SK-N-SH (cell line): ENCODE measurements at regions not wholly inside any gene's neighbourhood (a gene's known extent, or its start where the extent isn't known, plus 50 kb on each side); places are given as distances from the start of the nearest gene placed in this dataset.

Experiments
- CTCF ChIA-PET: fragments of 300-600, 350-600 bp; formaldehyde crosslinking; extraction: SDS; loops from one replicate; lab custom pipeline; 2021; lab: Yijun Ruan, JAX
- POLR2A ChIA-PET: fragments of 350-600 bp; sonication (Branson Sonifier 250); formaldehyde crosslinking; extraction: SDS; loops from one replicate; lab custom pipeline; 2020; ENCODE audit warnings: antibody characterized with exemption, inconsistent platforms; lab: Yijun Ruan, JAX
- DNase-seq: peaks from one replicate; pipeline ENCODE4 v3.0.0; 2012
- H2AFZ ChIP-seq: fragments of 200-600 bp; sonication (generic); 2 replicates; pipeline ENCODE4 v1.8.1; 2016; ENCODE audit warnings: antibody characterized with exemption, mild to moderate bottlenecking, low read depth
- H3F3A ChIP-seq: fragments of 200-600 bp; sonication (generic); replicated peaks from 2 replicates; pipeline ENCODE3; 2016; ENCODE audit warnings: antibody characterized with exemption, mild to moderate bottlenecking; ENCODE audit not compliant: insufficient read depth
- H3K27ac ChIP-seq, 2 experiments: fragments of 200-500 bp in 1 of 2; fragments of 200-600 bp in 1 of 2; sonication (Bioruptor generic) in 1 of 2; sonication (generic), shearing (Covaris generic) in 1 of 2; 2 replicates each; pipeline versions ENCODE4 v1.5.1 to v1.6.1; 2014 to 2016; ENCODE audit warnings: low read depth in 2 of 2, inconsistent platforms in 1 of 2, low read length in 1 of 2, mild to moderate bottlenecking in 1 of 2, mixed read lengths in 1 of 2
- H3K27me3 ChIP-seq: fragments of 200-600 bp; sonication (generic), shearing (Covaris generic); 2 replicates; pipeline ENCODE4 v1.6.1; 2016; ENCODE audit warnings: mixed run types; ENCODE audit not compliant: insufficient read depth
- H3K36me3 ChIP-seq, 2 experiments: fragments of 200-500 bp in 1 of 2; fragments of 200-600 bp in 1 of 2; sonication (Bioruptor generic) in 1 of 2; sonication (generic) in 1 of 2; replicated peaks in 1 of 2; 2 replicates each; pipeline versions ENCODE3 to v1.5.1; 2014 to 2016; ENCODE audit warnings: low read length in 1 of 2, mild to moderate bottlenecking in 1 of 2; ENCODE audit not compliant: insufficient read depth in 2 of 2, control insufficient read depth in 1 of 2
- H3K4me1 ChIP-seq, 2 experiments: fragments of 200-500 bp in 1 of 2; fragments of 200-600 bp in 1 of 2; sonication (Bioruptor generic) in 1 of 2; sonication (generic), shearing (Covaris generic) in 1 of 2; 2 replicates each; pipeline versions ENCODE4 v1.5.1 to v1.6.1; 2014 to 2016; ENCODE audit warnings: low read depth in 1 of 2, low read length in 1 of 2, mixed run types in 1 of 2; ENCODE audit not compliant: insufficient read depth in 2 of 2, control insufficient read depth in 1 of 2
- H3K4me2 ChIP-seq: fragments of 200-600 bp; sonication (generic), shearing (Covaris generic); 2 replicates; pipeline ENCODE4 v1.6.1; 2017; ENCODE audit warnings: mixed run types
- H3K4me3 ChIP-seq, 2 experiments: fragments of 200-500 bp in 1 of 2; fragments of 200-600 bp in 1 of 2; sonication (Bioruptor generic) in 1 of 2; sonication (generic), shearing (Covaris generic) in 1 of 2; 2 replicates each; pipeline versions ENCODE4 v1.5.1 to v1.8.1; 2014 to 2016; ENCODE audit warnings: low read depth in 2 of 2, inconsistent platforms in 1 of 2, low read length in 1 of 2, mild to moderate bottlenecking in 1 of 2, mixed read lengths in 1 of 2, moderate library complexity in 1 of 2
- H3K79me2 ChIP-seq: fragments of 200-600 bp; sonication (generic); 2 replicates; pipeline ENCODE4 v1.8.1; 2017; ENCODE audit warnings: mild to moderate bottlenecking; ENCODE audit not compliant: insufficient read depth
- H3K9ac ChIP-seq: fragments of 200-600 bp; sonication (generic); 2 replicates; pipeline ENCODE4 v1.6.1; 2017; ENCODE audit warnings: mixed run types
- H3K9me2 ChIP-seq: fragments of 200-600 bp; sonication (generic); 2 replicates; pipeline ENCODE4 v1.6.1; 2017; ENCODE audit warnings: mixed run types
- H3K9me3 ChIP-seq: fragments of 200-600 bp; sonication (generic); 2 replicates; pipeline ENCODE4 v1.6.1; 2017; ENCODE audit warnings: mixed run types, mild to moderate bottlenecking, moderate library complexity
- H4K20me1 ChIP-seq: fragments of 200-600 bp; sonication (generic); 2 replicates; pipeline ENCODE4 v1.6.1; 2017; ENCODE audit warnings: mild to moderate bottlenecking, mixed run types; ENCODE audit not compliant: insufficient read depth
- CHD2 ChIP-seq: fragments of 150-350 bp; IDR thresholded peaks from 2 replicates; pipeline ENCODE4 v1.6.1; 2018; ENCODE audit warnings: low read length; ENCODE audit not compliant: partially characterized antibody
- ELF1 ChIP-seq: IDR thresholded peaks from 2 replicates; pipeline ENCODE4 v1.4.0; 2012
- EP300 ChIP-seq, 2 experiments: IDR thresholded peaks; 2 replicates each; pipeline versions ENCODE4 v1.4.0 to v1.6.1; 2012; ENCODE audit warnings: borderline replicate concordance in 1 of 2, low read depth in 1 of 2, low read length in 1 of 2
- FOSL2 ChIP-seq: IDR thresholded peaks from 2 replicates; pipeline ENCODE4 v1.4.0; 2012; ENCODE audit warnings: low read depth, mild to moderate bottlenecking, moderate library complexity, borderline replicate concordance
- FOXJ3 ChIP-seq: sonication (generic); formaldehyde crosslinking; IDR thresholded peaks from 2 replicates; pipeline ENCODE4 v1.5.1; 2020; ENCODE audit warnings: mild to moderate bottlenecking, missing genetic modification reagents
- GABPA ChIP-seq: IDR thresholded peaks from 2 replicates; pipeline ENCODE4 v1.4.0; 2012; ENCODE audit warnings: low read depth, mild to moderate bottlenecking
- GATA2 ChIP-seq: sonication (generic); formaldehyde crosslinking; IDR thresholded peaks from 2 replicates; pipeline ENCODE4 v1.5.0; 2020; ENCODE audit warnings: mild to moderate bottlenecking, missing genetic modification reagents
- JUND ChIP-seq: IDR thresholded peaks from 2 replicates; pipeline ENCODE4 v1.4.0; 2012
- MEF2A ChIP-seq: IDR thresholded peaks from 2 replicates; pipeline ENCODE4 v1.4.0; 2012; ENCODE audit warnings: low read depth, borderline replicate concordance
- NRF1 ChIP-seq: IDR thresholded peaks from 2 replicates; pipeline ENCODE4 v1.6.1; 2012; ENCODE audit warnings: low read depth, mild to moderate bottlenecking, low read length
- POLR2AphosphoS5 ChIP-seq: IDR thresholded peaks from 2 replicates; pipeline ENCODE4 v1.6.1; 2012; ENCODE audit warnings: low read depth, low read length
- RCOR1 ChIP-seq: fragments of 150-350 bp; IDR thresholded peaks from 2 replicates; pipeline ENCODE4 v1.6.1; 2017; ENCODE audit warnings: antibody characterized with exemption, low read length
- RXRA ChIP-seq: IDR thresholded peaks from 2 replicates; pipeline ENCODE4 v1.4.0; 2012; ENCODE audit warnings: low read depth, mild to moderate bottlenecking, borderline replicate concordance
- SIN3A ChIP-seq: IDR thresholded peaks from 2 replicates; pipeline ENCODE4 v1.6.1; 2012; ENCODE audit warnings: low read depth, mild to moderate bottlenecking, low read length, moderate library complexity, borderline replicate concordance
- TCF12 ChIP-seq: IDR thresholded peaks from 2 replicates; pipeline ENCODE4 v1.4.0; 2012
- YY1 ChIP-seq: IDR thresholded peaks from 2 replicates; pipeline ENCODE4 v1.4.0; 2012; ENCODE audit warnings: low read depth, mild to moderate bottlenecking
- WGBS: methylation state at CpG from one replicate; pipeline ENCODE4 v1.1.6; 2017; ENCODE audit warnings: low lambda C conversion rate; 5-methylcytosine and 5-hydroxymethylcytosine counted together
- TF ChIP-seq, protein P1 (sequence below): IDR thresholded peaks from 2 replicates; pipeline ENCODE4; 2012
- TF ChIP-seq, protein P2 (sequence below): fragments of 150-350 bp; IDR thresholded peaks from 2 replicates; pipeline ENCODE4 v1.6.1; 2016; ENCODE audit warnings: mild to moderate bottlenecking, low read depth, low read length

DNA sequence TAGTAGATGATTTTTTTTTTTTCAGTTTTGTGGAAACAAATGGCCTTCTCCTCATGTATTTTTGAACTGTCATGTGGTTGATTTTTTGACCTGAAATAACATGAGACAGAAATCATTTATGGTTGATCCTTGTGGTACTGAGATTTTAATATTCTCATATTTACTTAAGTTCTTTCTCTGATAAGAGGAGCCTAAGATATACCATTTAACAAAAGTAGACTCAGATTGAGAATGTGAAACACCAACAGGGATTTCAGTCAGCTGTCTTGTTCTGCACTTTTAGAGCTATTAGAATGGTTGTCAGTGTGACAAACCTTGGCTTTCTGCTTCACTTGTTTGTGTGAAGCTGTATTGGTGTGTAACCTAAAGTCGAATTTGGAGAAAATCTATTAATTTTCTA is 575.7 kb downstream of the SPOCK3 start:
- Histone ChIP-seq H3K9ac (no peak overlapping the region), H3K9me3 (no peaks in the 10 kb centered on the region; the same call in 1 of the 2 replicates), H3K4me3 (no peak overlapping the region), H3K9me2 (no peaks in the 10 kb centered on the region), H3K27me3 (no peaks in the 10 kb centered on the region), H2AFZ (no peak overlapping the region), H3K27ac (no peak overlapping the region), H3K79me2 (no peaks in the 10 kb centered on the region), H3K4me2 (no peak overlapping the region), H3K36me3 (no peaks in the 10 kb centered on the region), H4K20me1 (no peaks in the 10 kb centered on the region), H3F3A (no peaks in the 10 kb centered on the region), H3K4me1 (no peaks in the 10 kb centered on the region)
- POLR2A ChIA-PET = no interaction called here
- CTCF ChIA-PET = no interaction called here
- DNase-seq = no peak
- WGBS = 3% methylated on average over 1 of the region's 1 CpG
- TF ChIP-seq, protein P1, sequence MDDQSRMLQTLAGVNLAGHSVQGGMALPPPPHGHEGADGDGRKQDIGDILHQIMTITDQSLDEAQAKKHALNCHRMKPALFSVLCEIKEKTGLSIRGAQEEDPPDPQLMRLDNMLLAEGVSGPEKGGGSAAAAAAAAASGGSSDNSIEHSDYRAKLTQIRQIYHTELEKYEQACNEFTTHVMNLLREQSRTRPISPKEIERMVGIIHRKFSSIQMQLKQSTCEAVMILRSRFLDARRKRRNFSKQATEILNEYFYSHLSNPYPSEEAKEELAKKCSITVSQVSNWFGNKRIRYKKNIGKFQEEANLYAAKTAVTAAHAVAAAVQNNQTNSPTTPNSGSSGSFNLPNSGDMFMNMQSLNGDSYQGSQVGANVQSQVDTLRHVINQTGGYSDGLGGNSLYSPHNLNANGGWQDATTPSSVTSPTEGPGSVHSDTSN = no peak

DNA sequence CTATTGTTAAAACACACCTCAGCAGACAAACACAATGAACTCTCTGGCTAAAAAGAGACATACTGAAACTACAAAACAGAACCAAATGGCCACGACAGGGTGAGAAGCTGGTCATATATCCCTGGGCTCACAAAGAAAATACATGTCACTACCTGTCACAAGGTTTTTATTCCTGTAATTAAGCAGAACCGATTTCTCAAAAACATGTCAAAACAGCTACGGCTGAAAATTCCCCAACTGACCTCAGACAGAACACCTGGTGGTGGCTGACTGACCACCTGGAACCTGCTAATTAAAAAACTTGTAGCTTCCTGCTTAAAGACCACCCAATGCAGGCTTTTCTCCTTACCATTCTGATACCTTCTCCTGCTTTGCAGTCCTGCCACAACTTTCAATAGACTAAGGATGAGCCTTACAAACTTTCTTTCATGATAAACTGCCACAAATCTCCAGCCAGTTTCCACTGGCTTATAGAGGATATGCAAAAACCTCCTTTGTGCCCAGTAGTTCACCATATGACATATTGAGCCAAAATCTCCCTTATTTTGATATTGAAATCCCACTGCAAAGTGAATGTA is 571.9 kb downstream of the SPOCK3 start:
- H2AFZ ChIP-seq = no peak overlapping the region
- no peak overlapping the region for H3K4me3 ChIP-seq
- TF ChIP-seq GATA2 (CRISPR knock-in tag) (no peak), GABPA (no peak), NRF1 (no peak), SIN3A (no peak), EP300 (IDR thresholded peaks at IDR 0.05; ENCODE audit: borderline replicate concordance in 1 of 2, low read depth in 1 of 2, low read length in 1 of 2) (no peak)
- TF ChIP-seq, protein P1 = no peak
- TF ChIP-seq, protein P2, sequence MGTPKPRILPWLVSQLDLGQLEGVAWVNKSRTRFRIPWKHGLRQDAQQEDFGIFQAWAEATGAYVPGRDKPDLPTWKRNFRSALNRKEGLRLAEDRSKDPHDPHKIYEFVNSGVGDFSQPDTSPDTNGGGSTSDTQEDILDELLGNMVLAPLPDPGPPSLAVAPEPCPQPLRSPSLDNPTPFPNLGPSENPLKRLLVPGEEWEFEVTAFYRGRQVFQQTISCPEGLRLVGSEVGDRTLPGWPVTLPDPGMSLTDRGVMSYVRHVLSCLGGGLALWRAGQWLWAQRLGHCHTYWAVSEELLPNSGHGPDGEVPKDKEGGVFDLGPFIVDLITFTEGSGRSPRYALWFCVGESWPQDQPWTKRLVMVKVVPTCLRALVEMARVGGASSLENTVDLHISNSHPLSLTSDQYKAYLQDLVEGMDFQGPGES = no peak
- no peaks in the 10 kb centered on the region for H4K20me1 ChIP-seq
- no peak overlapping the region for H3K4me2 ChIP-seq
- no peaks in the 10 kb centered on the region; the same call in 1 of the 2 replicates for H3K9me3 ChIP-seq
- no peak for DNase-seq
- H3F3A ChIP-seq = peaks cover 4% of the 10 kb centered on the region
- no peak overlapping the region for H3K27ac ChIP-seq
- no peaks in the 10 kb centered on the region; the same call in 1 of the 2 replicates for H3K79me2 ChIP-seq
- 10% methylated on average over 3 of the region's 3 CpGs for WGBS
- CTCF ChIA-PET = no interaction called here
- H3K9me2 ChIP-seq = no peaks in the 10 kb centered on the region
- no peaks in the 10 kb centered on the region for H3K36me3 ChIP-seq
- no peaks in the 10 kb centered on the region for H3K27me3 ChIP-seq
- POLR2A ChIA-PET = no interaction called here
- no peaks in the 10 kb centered on the region for H3K4me1 ChIP-seq
- H3K9ac ChIP-seq = no peak overlapping the region

DNA sequence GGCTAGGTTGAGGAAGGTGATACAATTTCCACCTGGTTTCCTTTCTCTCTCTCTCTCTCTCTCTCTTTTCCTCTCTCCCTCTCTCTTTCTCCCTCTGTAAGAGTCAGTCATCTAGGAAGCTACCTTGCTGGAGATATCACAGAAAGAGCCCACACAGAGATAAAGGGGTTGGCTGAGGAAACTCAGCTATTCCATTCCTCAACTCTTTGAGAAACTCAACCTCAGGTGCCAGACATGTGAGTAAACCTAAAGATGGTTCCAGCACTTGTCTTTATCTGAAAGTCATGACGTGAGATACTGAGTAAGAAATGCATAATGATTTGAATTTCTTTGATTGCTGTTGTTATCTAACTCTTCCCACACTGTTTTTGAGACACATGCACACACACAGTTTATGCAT is 564.0 kb downstream of the SPOCK3 start:
- Histone ChIP-seq H2AFZ (no peak overlapping the region), H3K9ac (no peak overlapping the region), H3K36me3 (no peaks in the 10 kb centered on the region), H3K4me1 (no peaks in the 10 kb centered on the region), H3K4me3 (no peak overlapping the region), H3F3A (no peaks in the 10 kb centered on the region), H3K9me2 (no peaks in the 10 kb centered on the region), H4K20me1 (no peaks in the 10 kb centered on the region), H3K27ac (no peak overlapping the region), H3K79me2 (no peaks in the 10 kb centered on the region), H3K4me2 (no peak overlapping the region), H3K9me3 (no peaks in the 10 kb centered on the region), H3K27me3 (no peaks in the 10 kb centered on the region)
- no peak for DNase-seq
- TF ChIP-seq TCF12 (no peak), FOSL2 (no peak), FOXJ3 (CRISPR knock-in tag) (no peak), CHD2 (no peak), ELF1 (no peak), RXRA (no peak), NRF1 (no peak), MEF2A (no peak), JUND (no peak), POLR2AphosphoS5 (no peak), YY1 (no peak), RCOR1 (no peak)
- TF ChIP-seq, protein P2 = no peak
- TF ChIP-seq, protein P1 = no peak
- CTCF ChIA-PET = no interaction called here
- POLR2A ChIA-PET = no interaction called here
- 4% methylated on average over 1 of the region's 1 CpG for WGBS
